ENCODE measurements at regions not wholly inside any gene's neighbourhood (a gene's known extent, or its start where the extent isn't known, plus 50 kb on each side); places are given as distances from the start of the nearest gene placed in this dataset.

DNA sequence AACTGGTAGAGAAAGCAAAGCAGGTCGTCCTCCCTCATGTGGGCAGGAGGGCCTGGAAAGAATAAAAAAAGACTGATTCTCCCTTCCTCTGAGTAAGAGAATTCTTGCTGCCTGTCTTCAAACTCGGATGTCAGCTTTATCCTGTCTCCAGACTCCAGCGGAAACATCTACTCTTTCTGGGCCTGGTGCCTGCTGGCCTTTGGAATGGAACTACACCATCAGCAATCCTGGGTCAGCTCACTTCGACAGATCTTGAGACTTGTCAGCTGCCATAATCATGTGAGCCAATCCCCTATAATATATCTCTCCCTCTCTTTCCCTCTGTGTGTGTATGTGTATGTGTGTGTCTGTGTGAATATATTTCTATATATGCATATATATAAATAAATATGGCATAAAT lies 411.0 kb upstream of the DPP6 start:
- TF ChIP-seq ISL1 (CRISPR knock-in tag; IDR thresholded peaks at IDR 0.05): no peak
- no peak for TF ChIP-seq ZFP30 (CRISPR knock-in tag; IDR thresholded peaks at IDR 0.05)
- TF ChIP-seq PPARA (CRISPR knock-in tag; IDR thresholded peaks at IDR 0.05; ENCODE audit: borderline replicate concordance): no peak
- TF ChIP-seq, protein P1, sequence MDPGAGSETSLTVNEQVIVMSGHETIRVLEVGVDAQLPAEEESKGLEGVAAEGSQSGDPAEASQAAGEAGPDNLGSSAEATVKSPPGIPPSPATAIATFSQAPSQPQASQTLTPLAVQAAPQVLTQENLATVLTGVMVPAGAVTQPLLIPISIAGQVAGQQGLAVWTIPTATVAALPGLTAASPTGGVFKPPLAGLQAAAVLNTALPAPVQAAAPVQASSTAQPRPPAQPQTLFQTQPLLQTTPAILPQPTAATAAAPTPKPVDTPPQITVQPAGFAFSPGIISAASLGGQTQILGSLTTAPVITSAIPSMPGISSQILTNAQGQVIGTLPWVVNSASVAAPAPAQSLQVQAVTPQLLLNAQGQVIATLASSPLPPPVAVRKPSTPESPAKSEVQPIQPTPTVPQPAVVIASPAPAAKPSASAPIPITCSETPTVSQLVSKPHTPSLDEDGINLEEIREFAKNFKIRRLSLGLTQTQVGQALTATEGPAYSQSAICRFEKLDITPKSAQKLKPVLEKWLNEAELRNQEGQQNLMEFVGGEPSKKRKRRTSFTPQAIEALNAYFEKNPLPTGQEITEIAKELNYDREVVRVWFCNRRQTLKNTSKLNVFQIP (CRISPR knock-in tag; IDR thresholded peaks at IDR 0.05; ENCODE audit: borderline replicate concordance, low read depth): no peak
- no peak for TF ChIP-seq RARB (CRISPR knock-in tag; IDR thresholded peaks at IDR 0.05)
- TF ChIP-seq ZNF70 (CRISPR knock-in tag; IDR thresholded peaks at IDR 0.05): no peak

Data from SK-N-SH treated with all-trans-retinoic acid at 6 μM for 48 hours (cell line).